ENCODE measurements at regions not wholly inside any gene's neighbourhood (a gene's known extent, or its start where the extent isn't known, plus 50 kb on each side); places are given as distances from the start of the nearest gene placed in this dataset.

DNA sequence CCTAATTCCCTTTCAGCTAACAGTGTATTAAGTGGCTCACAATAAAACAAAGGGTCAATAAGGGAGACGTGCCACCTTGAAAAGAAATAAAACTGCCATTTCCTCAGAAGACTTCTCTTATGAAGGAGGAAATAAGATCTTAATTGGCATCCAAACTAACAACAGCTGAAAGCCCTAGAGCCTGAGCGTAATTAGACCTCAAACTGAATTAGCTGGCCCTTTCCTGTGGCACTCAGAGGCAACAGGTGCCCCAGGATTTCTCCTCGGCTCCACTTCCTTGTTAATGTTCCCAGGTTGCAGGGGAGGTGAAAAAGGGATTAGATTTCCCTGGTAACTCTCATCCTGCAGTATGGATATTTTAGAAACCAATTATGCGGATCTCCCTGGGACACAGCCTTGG lies 804.3 kb downstream of the DCDC2C start:
- no peak for TF ChIP-seq EZH2 (IDR thresholded peaks at IDR 0.05; ENCODE audit: borderline replicate concordance, low read depth, low read length, severe bottlenecking)
- TF ChIP-seq, protein P1, sequence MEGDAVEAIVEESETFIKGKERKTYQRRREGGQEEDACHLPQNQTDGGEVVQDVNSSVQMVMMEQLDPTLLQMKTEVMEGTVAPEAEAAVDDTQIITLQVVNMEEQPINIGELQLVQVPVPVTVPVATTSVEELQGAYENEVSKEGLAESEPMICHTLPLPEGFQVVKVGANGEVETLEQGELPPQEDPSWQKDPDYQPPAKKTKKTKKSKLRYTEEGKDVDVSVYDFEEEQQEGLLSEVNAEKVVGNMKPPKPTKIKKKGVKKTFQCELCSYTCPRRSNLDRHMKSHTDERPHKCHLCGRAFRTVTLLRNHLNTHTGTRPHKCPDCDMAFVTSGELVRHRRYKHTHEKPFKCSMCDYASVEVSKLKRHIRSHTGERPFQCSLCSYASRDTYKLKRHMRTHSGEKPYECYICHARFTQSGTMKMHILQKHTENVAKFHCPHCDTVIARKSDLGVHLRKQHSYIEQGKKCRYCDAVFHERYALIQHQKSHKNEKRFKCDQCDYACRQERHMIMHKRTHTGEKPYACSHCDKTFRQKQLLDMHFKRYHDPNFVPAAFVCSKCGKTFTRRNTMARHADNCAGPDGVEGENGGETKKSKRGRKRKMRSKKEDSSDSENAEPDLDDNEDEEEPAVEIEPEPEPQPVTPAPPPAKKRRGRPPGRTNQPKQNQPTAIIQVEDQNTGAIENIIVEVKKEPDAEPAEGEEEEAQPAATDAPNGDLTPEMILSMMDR (IDR thresholded peaks at IDR 0.05; ENCODE audit: borderline replicate concordance, extremely low read depth, low read length, poor library complexity, severe bottlenecking), result no peak
- ATAC-seq (ENCODE audit: insufficient read depth, low read depth) (no peak), DNase-seq (no peak)
- Histone ChIP-seq H3K9me3 (ENCODE audit: insufficient read depth, low read length, severe bottlenecking) (no peaks in the 10 kb centered on the region), H3K4me1 (ENCODE audit: insufficient read depth, low read length) (no peaks in the 10 kb centered on the region), H3K4me3 (ENCODE audit: low read depth in 1 of 2, low read length in 2 of 2) (no peak overlapping the region), H3K4me2 (ENCODE audit: insufficient read depth, low read length) (no peak overlapping the region), H2AFZ (ENCODE audit: low read depth, low read length) (no peak overlapping the region), H3K36me3 (ENCODE audit: insufficient read depth, low read length) (no peaks in the 10 kb centered on the region), H3K79me2 (ENCODE audit: insufficient read depth, low read length) (no peaks in the 10 kb centered on the region), H3K27ac (ENCODE audit: low read length) (no peak overlapping the region), H3K27me3 (ENCODE audit: insufficient read depth, low read length, poor library complexity) (no peaks in the 10 kb centered on the region), H3K9ac (ENCODE audit: low read depth, low read length) (no peak overlapping the region), H4K20me1 (ENCODE audit: insufficient read depth, low read length) (no peaks in the 10 kb centered on the region)

DNA sequence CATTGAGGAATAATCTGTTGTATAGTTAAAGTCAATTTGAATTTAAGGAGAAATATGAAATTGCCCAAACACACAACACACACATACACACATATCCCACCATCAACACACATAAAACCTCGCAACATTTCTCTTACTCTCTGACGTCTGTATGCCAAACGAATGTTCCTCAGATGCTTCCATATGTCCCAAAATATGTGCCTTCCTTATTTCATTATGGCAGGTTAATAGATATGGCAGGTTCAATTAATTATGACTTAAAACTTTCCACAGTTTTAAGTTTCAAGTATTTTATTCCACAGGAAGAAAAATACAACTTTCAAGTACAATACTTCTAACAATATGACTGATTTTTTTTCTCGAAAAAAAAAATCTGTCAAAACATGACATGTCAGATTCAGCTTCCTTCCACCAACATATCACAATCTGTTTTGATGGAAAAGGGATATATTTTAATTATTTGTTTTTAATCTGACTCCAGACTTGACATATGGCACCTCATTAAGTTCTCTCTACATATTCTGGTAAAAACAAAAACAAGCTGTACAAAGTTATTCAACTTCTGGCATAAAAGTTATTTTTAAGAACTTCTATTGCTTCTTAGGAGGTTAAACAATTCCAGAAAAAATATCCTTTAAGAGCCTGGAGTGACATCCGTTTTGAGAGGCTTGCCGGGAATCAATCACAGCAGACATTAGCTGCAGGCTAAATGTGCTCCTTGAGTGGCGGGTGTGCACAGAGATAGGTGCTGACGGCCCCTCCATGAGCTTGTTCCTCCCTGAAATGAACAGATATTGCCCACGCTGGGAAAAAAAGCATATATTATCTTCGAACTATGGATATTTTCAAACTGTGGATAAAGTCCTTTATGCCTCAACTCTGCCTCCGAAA lies 812.7 kb downstream of the DCDC2C start:
- Histone ChIP-seq H3K9ac (ENCODE audit: low read depth, low read length) (no peak overlapping the region), H3K9me3 (ENCODE audit: insufficient read depth, low read length, severe bottlenecking) (no peaks in the 10 kb centered on the region), H3K79me2 (ENCODE audit: insufficient read depth, low read length) (no peaks in the 10 kb centered on the region), H3K36me3 (ENCODE audit: insufficient read depth, low read length) (no peaks in the 10 kb centered on the region), H3K4me3 (ENCODE audit: low read depth in 1 of 2, low read length in 2 of 2) (no peak overlapping the region), H3K27ac (ENCODE audit: low read length) (no peak overlapping the region), H3K4me2 (ENCODE audit: insufficient read depth, low read length) (no peak overlapping the region), H3K27me3 (ENCODE audit: insufficient read depth, low read length, poor library complexity) (no peaks in the 10 kb centered on the region), H4K20me1 (ENCODE audit: insufficient read depth, low read length) (no peaks in the 10 kb centered on the region), H3K4me1 (ENCODE audit: insufficient read depth, low read length) (no peaks in the 10 kb centered on the region), H2AFZ (ENCODE audit: low read depth, low read length) (no peak overlapping the region)
- TF ChIP-seq EZH2 (IDR thresholded peaks at IDR 0.05; ENCODE audit: borderline replicate concordance, low read depth, low read length, severe bottlenecking), result no peak
- TF ChIP-seq, protein P1 (IDR thresholded peaks at IDR 0.05; ENCODE audit: borderline replicate concordance, extremely low read depth, low read length, poor library complexity, severe bottlenecking), result no peak
- DNase-seq, result no peak
- ATAC-seq (ENCODE audit: insufficient read depth, low read depth), result no peak

DNA sequence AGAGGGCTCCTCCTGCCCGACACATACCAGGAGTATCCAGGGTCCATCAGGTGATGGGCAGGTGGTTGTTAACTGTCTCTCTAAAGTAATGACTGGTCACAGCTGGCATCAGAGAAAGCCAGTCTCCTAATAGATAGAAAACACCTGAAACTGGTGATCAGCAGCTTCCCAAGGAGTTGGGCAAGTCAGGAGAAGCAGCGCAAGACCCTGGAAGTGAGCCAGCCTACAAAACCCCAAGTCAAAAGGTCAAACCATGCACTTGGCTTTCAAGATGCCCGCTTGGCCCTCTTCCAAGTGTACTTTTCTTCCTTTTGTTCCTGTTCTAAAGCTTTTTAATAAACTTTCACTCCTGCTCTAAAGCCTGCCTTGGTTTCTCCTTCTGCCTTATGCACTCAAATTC lies 815.2 kb downstream of the DCDC2C start:
- no peak for DNase-seq
- Histone ChIP-seq H3K79me2 (ENCODE audit: insufficient read depth, low read length) (no peaks in the 10 kb centered on the region), H3K9ac (ENCODE audit: low read depth, low read length) (no peak overlapping the region), H2AFZ (ENCODE audit: low read depth, low read length) (no peak overlapping the region), H3K36me3 (ENCODE audit: insufficient read depth, low read length) (no peaks in the 10 kb centered on the region), H3K4me2 (ENCODE audit: insufficient read depth, low read length) (no peak overlapping the region), H3K27ac (ENCODE audit: low read length) (no peak overlapping the region), H4K20me1 (ENCODE audit: insufficient read depth, low read length) (no peaks in the 10 kb centered on the region), H3K4me3 (ENCODE audit: low read depth in 1 of 2, low read length in 2 of 2) (no peak overlapping the region), H3K4me1 (ENCODE audit: insufficient read depth, low read length) (no peaks in the 10 kb centered on the region), H3K9me3 (ENCODE audit: insufficient read depth, low read length, severe bottlenecking) (no peaks in the 10 kb centered on the region), H3K27me3 (ENCODE audit: insufficient read depth, low read length, poor library complexity) (no peaks in the 10 kb centered on the region)
- TF ChIP-seq, protein P1 (IDR thresholded peaks at IDR 0.05; ENCODE audit: borderline replicate concordance, extremely low read depth, low read length, poor library complexity, severe bottlenecking), result no peak
- ATAC-seq (ENCODE audit: insufficient read depth, low read depth), result no peak

Measured in DND-41 (cell line).